Ascending aorta (tissue), 2 donors: ENCODE measurements at regions not wholly inside any gene's neighbourhood (a gene's known extent, or its start where the extent isn't known, plus 50 kb on each side); places are given as distances from the start of the nearest gene placed in this dataset.

ENCODE experiments used
- DNase-seq, 2 donors: peaks; one replicate each; pipeline ENCODE4 v3.0.0-alpha.2; 2019; ENCODE audit warnings: low spot score in 2 of 2
- H3K27ac ChIP-seq, 2 donors: fragments of 200-600 bp; sonication (generic); one replicate each; pipeline ENCODE4 v1.5.1; 2016 to 2017; ENCODE audit warnings: mild to moderate bottlenecking in 1 of 2
- H3K27me3 ChIP-seq: fragments of 200-600 bp; sonication (generic); one replicate; pipeline ENCODE4 v1.5.1; 2017
- H3K36me3 ChIP-seq, 2 donors: fragments of 200-600 bp; sonication (generic); one replicate each; pipeline ENCODE4 v1.5.1; 2016
- H3K4me1 ChIP-seq, 2 donors: fragments of 200-600 bp; sonication (generic); one replicate each; pipeline ENCODE4 v1.5.1; 2016 to 2017; ENCODE audit warnings: mild to moderate bottlenecking in 1 of 2
- H3K4me3 ChIP-seq, 2 donors: fragments of 200-600 bp; sonication (generic); one replicate each; pipeline ENCODE4 v1.5.1; 2016 to 2017; ENCODE audit warnings: mild to moderate bottlenecking in 1 of 2
- H3K9me3 ChIP-seq, 2 donors: fragments of 200-600 bp; sonication (generic); one replicate each; pipeline ENCODE4 v1.5.1; 2016
- CTCF ChIP-seq, 3 experiments: fragments of 200-600 bp in 2 of 3; fragments of 450-650 bp in 1 of 3; sonication (generic) in 2 of 3; IDR thresholded peaks; one replicate each; pipeline ENCODE4 v1.5.1; 2016 to 2019; ENCODE audit warnings: antibody characterized with exemption in 3 of 3, mild to moderate bottlenecking in 1 of 3, moderate library complexity in 1 of 3
- intact Hi-C: fragments of 100-400 bp; cut with DNase I; formaldehyde crosslinking; loops from one replicate; pipeline ENCODE4 v1.15.1; 2023

GRCh38 chr10:118912961-118913600 is 116.4 kb upstream of the NANOS1 start:
- Histone ChIP-seq H3K36me3 (no peaks in the 10 kb centered on the region), H3K4me3 (no peak overlapping the region), H3K27ac (no peak overlapping the region), H3K27me3 (no peaks in the 10 kb centered on the region), H3K4me1 (no peaks in the 10 kb centered on the region), H3K9me3 (no peaks in the 10 kb centered on the region)
- DNase-seq = no peak
- intact Hi-C loops = no loop called here
- TF ChIP-seq CTCF (IDR thresholded peaks at IDR 0.05) = no peak

- Histone ChIP-seq H3K36me3 (no peaks in the 10 kb centered on the region), H3K9me3 (no peaks in the 10 kb centered on the region), H3K27ac (no peak overlapping the region), H3K27me3 (no peaks in the 10 kb centered on the region), H3K4me3 (no peak overlapping the region), H3K4me1 (no peaks in the 10 kb centered on the region)
- no peak for DNase-seq
- intact Hi-C loops = no loop called here
- TF ChIP-seq CTCF (IDR thresholded peaks at IDR 0.05) = no peak
Measured at GRCh38 chr10:118913825-118914224, 115.7 kb upstream of the NANOS1 start.

GRCh38 chr10:118914629-118915028 is 114.9 kb upstream of the NANOS1 start:
- TF ChIP-seq CTCF (IDR thresholded peaks at IDR 0.05) = no peak
- Histone ChIP-seq H3K4me3 (no peak overlapping the region), H3K9me3 (no peaks in the 10 kb centered on the region), H3K36me3 (no peaks in the 10 kb centered on the region), H3K4me1 (no peaks in the 10 kb centered on the region), H3K27ac (no peak overlapping the region), H3K27me3 (no peaks in the 10 kb centered on the region)
- intact Hi-C loops = no loop called here
- no peak for DNase-seq

- DNase-seq = no peak
- Histone ChIP-seq H3K9me3 (no peaks in the 10 kb centered on the region), H3K27ac (no peak overlapping the region), H3K4me3 (no peak overlapping the region), H3K4me1 (no peaks in the 10 kb centered on the region), H3K27me3 (no peaks in the 10 kb centered on the region), H3K36me3 (no peaks in the 10 kb centered on the region)
- no peak for TF ChIP-seq CTCF (IDR thresholded peaks at IDR 0.05)
- intact Hi-C loops = no loop called here
Measured at GRCh38 chr10:118915161-118915560, 114.4 kb upstream of the NANOS1 start.

- Histone ChIP-seq H3K4me1 (no peaks in the 10 kb centered on the region), H3K27ac (no peak overlapping the region), H3K4me3 (no peak overlapping the region), H3K9me3 (no peaks in the 10 kb centered on the region), H3K36me3 (no peaks in the 10 kb centered on the region), H3K27me3 (no peaks in the 10 kb centered on the region)
- no peak for TF ChIP-seq CTCF (IDR thresholded peaks at IDR 0.05)
- no peak for DNase-seq
- intact Hi-C loops = no loop called here
Measured at GRCh38 chr10:118916777-118917176, 112.7 kb upstream of the NANOS1 start.

GRCh38 chr10:118917701-118918100 is 111.8 kb upstream of the NANOS1 start:
- Histone ChIP-seq H3K27me3 (no peaks in the 10 kb centered on the region), H3K4me1 (no peaks in the 10 kb centered on the region), H3K4me3 (no peak overlapping the region), H3K36me3 (no peaks in the 10 kb centered on the region), H3K27ac (no peak overlapping the region), H3K9me3 (no peaks in the 10 kb centered on the region)
- TF ChIP-seq CTCF (IDR thresholded peaks at IDR 0.05) = no peak
- DNase-seq = no peak
- intact Hi-C loops = no loop called here
